HG03060 (cell line): ENCODE measurements at regions not wholly inside any gene's neighbourhood (a gene's known extent, or its start where the extent isn't known, plus 50 kb on each side); places are given as distances from the start of the nearest gene placed in this dataset.

Experiments
- ATAC-seq: cut with Tn5 transposase; IDR thresholded peaks from one replicate; pipeline ENCODE4 v1.9.1; 2021; ENCODE audit warnings: low read depth, moderate number of reproducible peaks; ENCODE audit not compliant: unreplicated experiment

DNA sequence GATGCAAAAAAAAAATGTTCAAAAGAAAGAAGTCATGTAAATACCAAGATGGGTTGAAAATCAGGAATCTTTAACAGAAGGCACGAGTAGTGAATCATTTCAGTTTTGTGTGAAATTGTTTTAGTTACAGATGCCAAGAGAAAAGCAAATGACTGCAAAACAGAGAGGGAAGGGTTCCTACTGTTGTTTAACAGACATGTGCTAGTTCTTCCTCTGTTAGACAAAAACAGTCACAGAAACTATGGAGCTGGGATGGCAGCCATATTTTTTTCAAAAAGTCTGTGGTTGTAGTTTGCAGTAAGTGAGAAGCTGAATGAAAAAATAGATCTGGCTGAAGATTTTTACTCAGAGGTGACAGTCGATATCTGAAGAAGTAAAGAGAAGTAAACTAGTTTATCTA, 511.9 kb downstream of the ZIC1 start:
- ATAC-seq, result no peak

DNA sequence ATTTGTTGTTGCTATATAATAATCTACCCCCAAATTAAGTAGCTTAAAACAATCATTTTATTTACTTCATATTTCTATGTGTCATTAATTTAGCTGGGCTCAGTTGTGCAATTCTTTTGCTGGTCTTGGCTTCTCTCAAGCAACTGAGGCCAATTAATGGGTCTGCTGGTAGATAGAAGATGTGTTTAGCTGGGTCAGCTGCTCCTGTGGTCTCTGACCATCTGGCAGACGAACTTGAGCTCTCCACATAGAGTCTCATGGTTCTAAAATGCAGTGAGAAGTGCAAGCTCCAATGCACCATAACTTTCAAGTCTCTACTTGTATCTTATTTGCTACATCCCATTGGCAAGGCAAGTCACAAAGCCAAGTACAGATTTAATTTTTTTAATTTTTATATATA, 515.6 kb downstream of the ZIC1 start:
- ATAC-seq, result no peak

DNA sequence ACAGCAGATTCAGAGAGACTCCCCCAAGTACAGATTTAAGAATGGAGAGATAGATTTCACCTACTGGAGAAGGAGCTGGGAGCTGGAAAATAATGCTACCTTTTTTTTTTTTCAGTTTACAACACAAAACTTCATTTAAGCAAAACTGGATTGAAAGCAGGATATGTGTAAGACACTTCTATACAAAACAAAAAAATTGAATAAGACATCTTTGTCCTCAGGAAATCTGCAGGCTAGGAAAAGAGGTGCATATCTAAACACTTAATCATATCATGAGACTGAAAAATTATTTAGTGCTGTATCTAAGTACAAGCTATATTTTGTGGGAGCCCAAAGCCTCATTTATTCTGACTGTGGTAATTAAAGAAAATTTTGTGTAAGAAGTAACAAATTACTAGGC, 516.1 kb downstream of the ZIC1 start:
- ATAC-seq, result no peak

DNA sequence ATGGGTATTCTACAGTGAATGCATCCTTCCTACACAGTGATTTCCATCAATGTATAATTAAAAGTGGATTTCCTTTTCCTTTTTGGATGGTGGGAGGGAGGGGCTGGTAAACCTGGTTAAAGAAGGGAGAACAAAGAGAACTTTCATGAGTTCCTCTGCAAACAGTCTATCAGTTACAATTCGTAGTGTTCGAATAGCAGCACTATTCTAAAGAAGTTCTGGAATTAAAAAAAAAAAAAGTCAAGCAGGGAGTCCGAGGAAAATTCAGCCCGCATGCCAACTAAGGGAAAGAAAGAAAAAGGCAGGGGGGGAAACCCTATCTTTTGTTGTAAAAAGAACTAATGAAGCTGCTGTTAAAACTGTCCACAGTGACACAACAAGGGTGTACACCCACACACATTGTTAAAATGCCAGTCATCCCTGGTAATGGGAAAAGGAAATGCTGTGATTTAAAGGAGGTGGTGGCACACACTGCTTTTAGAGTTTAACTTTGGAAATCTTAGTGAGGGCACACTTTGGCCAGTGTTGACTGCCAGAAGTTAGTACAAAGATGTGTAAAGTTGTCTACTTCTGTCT, 521.2 kb downstream of the ZIC1 start:
- ATAC-seq, result no peak

DNA sequence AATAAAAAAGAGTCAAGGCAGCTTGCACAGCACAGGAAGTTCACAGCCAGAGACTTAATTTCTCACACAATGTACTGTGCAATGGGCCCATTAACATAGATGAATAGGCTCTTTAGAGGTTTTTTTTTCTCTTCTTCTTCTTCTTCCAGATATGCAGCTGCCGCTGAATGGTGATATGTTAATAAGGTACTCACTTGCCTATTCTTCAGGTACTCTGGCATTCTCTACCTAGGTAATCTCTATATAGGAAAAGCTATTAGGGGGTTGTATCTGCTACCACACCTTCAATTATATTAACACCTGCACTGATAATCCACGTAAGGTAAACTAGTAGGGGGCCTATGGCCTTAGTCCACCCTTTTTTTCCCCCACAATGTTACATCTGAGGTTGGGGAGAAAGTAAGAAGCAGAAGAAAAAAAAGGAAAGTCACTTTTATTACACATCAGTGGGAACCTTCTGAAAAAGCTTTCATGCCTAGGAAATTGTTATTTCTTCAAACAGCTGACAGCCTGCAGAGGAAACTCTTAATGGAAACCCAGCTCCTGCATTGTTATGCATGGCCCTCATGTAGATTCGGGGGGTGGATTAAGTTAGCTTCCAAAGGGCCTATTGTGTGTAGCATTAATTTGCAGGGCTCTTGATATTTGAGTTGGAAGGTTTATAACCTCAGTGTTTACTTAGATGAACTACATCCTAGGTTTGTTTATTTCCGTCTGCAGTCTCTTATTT, 525.5 kb downstream of the ZIC1 start:
- no peak for ATAC-seq

DNA sequence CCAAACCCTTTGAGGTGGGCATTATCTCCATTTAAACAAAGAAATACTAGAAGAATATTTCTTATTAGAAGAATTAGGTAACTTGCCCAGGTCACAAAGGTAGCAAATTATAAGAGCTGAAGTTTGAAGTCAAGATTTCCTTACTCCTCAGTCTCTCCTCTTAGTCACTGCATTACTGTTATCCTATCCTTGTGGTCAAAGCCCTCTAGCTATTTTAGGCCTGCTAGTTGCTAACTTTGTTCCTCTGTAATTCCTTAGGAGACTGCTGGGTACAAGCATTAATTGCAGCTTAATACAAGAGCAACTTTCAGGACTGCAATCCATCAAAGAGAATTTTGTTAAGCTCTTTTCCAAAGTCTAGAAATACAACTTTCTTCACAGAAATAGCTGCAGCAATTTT, 528.2 kb downstream of the ZIC1 start:
- no peak for ATAC-seq

DNA sequence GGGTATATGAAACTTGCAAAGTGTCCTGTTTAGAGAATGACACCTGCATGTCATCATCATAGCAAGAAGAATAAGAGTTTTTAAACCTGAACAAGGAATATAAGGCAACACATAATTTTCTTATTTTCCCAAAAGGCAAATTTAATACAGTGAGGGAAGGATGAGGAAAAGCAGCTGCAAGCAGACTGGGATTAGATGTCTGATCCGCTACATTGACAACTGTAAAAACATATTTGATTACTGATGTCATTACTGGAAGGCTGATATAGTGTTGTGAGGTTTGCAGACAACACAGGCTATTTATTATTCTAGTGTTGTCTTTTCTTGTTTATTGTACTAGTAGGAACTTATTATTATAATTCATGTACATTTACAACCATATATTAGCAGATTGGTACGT, 528.7 kb downstream of the ZIC1 start:
- ATAC-seq, result no peak

DNA sequence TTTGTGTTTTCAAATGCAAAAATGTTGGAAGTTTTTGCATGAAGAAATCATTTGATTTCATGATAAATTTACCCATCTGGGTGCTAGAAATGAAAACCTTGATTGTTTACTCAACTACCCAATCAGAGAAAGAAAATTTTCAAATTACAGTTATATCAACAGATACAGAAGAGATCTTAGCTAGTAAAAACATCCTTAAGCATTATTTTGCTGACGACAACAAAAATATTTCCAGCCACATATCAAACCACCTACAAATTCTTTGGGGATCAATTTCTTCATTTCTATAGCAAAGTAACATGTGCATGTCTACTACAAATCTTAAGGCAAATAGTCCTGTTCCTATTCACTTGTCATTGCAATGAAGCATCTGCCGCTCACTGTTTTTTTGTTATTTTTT, 530.3 kb downstream of the ZIC1 start:
- ATAC-seq, result no peak

DNA sequence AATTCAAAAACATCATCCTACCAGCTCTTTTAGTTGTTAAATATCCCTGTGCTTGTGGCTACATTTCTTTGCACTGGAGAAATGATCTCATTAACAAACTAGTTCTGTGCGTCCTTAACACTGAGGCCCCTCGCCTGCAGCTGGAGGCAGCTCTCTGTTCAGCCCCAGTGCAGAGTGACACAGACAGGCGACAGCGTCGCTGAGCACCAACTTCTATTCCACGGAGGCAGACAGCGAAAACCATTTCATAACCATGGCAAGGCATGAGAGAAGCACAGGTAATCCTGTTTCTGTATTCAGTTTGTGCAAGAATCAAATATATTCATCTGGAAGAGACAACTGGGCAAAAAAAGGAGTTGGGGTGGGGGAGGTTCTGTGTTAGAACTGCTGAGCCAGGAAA, 530.7 kb downstream of the ZIC1 start:
- ATAC-seq, result no peak

DNA sequence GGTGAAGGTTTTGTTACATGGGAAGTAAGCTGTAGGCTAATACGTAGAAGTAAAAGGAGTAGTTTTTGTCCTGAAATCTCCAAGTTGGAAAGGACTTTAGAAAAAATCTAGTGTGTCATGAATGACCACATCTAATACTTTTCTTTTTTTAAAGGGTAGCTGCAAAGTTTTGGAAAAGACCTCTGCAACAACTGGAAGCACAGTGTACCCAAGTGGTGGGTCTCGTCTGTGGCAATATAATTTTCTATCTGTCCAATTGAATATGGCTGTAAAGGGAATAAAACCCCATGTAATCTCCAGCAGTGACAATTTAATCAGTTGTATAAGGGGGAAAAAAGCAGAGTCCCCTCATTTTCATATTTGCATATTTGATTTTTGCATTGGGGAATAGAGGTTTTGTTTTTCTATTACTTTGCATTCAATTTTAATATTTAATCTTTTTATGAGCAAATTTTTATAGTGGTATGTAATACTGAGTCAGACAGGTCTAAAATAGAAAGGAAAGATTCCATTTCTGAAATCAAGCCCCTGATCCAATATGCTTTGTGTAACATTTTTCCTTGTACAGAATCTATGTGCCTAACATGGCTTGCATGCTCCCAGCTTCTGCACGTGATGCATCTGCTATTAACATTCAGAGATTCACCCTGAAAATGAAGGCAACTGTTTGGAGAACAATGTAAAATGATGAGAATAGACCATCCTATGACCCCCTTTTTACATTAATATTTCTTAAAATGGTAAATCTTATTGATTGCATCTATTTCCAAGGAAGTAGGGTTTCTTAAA, 531.4 kb downstream of the ZIC1 start:
- ATAC-seq, result no peak

DNA sequence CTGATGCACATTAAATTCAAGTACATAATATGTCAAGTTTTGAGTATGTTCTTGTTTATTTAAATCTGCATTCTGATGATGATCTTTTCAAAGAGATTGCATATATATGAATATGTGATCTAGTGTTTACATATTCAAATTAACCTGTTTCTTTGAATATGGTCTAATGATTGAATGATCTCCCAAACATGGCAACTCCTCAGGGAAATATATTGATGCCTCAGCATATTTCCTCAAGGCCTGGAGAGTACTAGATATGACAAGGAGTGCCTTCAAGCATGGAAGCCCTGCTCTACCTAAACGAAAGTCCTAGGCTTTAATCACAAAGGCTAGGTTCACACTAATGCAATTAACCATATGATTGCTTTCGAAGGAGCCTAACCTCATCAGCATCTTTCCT, 532.8 kb downstream of the ZIC1 start:
- ATAC-seq, result no peak

DNA sequence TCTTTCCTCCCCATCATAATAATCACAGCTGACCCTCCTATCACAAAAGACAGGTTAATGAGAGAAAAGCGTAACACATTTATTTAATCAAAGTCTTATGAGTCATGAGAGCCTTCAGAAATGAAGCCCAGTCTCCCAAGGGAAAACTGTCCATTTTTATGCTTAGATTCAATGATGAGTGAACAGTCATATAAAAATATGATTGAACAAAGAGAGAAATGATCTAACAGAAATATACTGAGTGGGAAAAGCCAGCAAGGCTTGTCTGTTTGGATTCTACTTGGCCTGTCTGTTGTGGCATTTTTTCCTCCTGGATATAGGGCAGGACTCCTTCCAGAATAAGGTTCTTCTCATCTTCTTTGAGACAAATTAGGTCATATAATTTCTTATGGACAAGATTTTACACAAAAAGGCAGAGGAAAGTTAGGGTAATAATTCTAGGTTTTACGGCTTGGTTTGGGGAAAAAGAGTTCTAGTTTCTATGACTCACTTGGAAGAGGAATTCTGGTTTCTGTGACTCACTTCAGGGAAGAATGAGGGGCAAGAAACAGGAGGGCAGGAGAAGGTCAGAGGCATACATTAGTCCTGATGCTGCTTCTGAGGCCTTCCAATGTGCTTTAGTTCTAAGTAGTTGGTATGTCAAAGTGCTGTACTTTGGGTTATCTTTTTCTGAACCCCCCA, 534.2 kb downstream of the ZIC1 start:
- no peak for ATAC-seq

DNA sequence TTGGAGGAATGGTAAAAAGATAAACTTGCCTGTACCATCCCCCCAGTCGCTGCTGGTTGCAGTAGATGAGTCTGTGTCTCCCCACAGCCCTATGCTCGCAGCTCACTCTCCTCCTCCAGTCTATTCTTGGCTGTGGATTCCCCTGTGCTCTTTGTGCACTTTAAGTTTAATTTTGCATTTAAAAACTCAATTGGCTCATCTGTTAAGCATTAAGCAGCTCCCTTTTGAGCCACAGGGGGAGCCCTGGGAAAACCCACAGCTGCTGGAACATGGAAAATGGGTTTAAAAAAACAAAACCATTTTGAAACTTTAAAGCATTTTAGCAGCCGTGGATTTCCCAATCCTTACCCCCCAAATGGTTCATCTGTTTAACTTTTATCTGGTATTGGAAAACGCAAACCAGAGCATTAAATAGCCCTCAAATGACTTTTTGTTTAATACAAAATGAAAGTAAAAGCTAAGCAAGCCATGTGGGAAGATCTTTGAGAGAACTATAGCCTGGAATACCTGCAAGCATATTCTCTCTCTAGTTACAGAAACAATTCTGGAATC, 536.9 kb downstream of the ZIC1 start:
- ATAC-seq, result no peak

DNA sequence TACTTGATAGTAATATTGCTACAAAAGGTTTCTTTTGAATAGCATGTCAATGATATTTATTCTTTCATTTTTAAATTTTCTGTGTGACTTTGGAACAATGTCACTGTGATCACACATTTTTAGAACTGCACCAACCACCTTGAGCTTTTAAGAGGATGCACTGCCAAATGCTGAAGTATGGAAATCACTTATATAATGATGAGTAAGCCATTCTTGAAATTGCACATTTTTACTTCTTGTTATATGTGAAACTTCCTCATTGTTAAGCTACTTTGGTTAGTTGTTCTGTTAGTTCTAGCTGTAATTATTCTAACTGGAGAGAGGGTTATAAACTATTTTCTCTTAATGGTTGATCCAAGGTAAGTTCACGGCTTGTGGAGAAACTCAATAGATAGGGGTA, 547.5 kb downstream of the ZIC1 start:
- no peak for ATAC-seq

DNA sequence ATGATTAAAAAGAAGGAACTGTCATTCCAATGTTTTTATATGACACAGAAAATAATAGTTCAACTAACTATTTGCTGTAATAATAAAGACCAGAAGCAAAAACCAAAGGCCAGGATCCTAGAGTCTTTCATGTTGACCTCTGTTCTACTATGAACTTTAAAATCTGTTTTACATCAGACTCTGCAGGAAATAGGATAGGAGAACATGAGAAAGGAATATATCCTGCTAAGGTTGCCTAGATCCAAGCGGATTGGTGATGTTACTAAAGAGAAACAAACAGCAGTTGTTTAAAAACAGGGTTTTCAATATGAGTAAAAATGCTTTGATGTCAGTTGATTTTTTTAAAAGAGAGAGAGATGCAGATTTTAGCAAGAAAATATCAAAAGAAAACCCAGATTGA, 549.6 kb downstream of the ZIC1 start:
- ATAC-seq, result no peak

DNA sequence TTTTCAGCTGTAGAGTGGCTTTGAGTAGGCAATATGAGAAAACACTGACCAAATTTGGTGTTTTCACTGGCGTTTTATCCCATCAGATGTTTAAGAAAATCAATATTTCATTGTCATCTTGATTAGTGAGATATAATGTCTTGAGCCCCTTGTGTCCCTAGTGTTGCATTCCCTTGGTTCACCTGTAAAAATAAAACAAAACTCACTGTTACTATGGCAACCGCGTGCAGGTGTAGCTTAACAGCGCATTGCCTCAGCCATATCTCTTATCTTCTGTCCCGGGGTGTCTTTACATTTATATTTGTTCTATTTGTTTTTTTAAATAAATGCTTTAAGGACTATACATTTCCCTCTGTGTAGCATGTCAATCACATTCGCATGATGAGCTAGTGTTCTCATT, 551.6 kb downstream of the ZIC1 start:
- ATAC-seq, result no peak

DNA sequence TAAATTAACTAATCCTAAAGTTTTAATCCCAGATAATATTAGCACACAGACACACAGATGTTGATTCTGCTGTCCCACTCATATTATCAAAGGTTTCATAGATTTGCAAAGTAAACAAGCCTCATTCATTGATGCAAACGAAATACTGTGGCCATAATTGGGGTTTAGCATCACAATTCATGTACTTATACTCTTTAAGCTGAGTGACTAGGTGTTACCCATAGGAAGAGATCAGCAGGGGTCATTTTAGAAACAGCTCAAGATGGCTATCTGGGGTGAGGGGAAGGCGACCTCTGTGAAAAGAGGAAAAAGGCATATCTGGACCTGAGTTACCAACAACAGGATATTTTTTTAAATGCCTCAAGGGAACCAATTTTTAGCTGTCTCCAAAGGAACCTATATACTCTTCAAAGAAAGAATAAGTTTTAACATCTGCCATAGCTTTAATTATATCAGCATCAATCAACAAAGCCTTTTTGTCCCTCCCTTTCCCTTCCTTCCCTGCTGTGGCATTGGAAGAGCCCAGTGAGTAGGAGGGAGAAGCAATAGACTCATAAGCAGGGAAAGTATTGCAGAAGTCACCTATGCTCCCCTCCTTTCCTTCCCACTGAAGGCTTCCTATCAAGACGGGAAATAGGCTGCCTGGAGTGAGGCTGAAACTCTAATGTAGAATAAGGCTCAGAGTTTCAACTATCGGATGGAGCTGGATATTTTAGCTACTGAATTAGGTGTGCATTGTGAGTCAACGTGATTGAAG, 553.4 kb downstream of the ZIC1 start:
- no peak for ATAC-seq

DNA sequence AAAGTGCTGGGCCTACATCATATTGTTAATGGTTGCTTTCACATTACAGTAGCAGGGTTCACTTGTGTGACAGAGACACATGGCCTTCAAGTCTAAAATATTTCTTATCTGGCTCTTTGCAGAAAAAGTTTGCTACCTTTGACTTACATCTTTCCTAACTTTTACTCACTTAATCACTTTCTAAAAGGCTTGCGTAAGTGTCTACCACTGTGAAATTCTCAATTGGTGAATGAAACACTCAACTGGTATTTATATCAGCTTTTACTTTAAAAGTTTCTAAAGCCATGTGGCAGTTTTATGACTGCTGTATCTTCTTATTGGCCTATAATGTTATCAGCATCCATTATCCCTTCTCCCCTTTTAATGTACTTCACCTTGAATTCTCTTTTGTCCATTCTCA, 554.5 kb downstream of the ZIC1 start:
- no peak for ATAC-seq

DNA sequence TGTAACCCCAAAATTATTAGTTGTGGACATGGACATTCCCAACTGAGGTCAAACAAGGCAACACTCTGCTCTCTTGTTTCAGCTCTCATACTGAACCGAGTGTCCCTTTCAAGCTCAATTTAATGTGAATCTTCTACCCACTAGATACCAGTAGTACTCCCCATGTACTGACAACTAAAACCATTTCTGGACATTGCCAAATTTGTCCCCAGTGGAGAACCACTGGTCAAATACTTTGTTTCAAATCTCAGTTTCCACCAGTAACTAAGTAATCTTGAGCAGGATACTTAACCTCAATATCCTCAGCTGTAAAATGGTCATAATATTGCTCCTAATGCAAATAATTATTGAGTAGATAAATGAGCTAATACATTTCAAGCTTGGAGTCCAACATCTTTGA, 566.0 kb downstream of the ZIC1 start:
- ATAC-seq, result no peak

DNA sequence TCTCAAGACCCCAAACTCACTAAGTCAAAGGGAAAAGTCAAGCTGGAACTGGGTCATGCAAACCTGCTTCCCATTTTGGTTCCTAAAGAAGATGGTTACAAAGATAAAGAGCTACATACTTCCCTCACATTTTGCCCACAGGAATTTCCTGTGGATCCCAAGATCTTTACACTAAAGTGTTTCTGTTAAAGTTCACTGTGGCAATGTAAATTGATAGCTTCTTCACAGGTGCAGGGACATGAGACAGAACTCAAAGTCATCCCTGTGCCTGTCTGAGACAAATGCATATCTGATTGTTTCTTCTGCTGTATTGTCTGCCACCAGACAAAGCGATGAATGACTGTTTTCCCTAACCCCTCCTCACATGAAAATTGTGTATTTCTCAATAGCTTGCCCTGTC, 567.8 kb downstream of the ZIC1 start:
- ATAC-seq, result no peak
